Thoracic aorta (tissue), 2 donors: ENCODE measurements at regions not wholly inside any gene's neighbourhood (a gene's known extent, or its start where the extent isn't known, plus 50 kb on each side); places are given as distances from the start of the nearest gene placed in this dataset.

Experiments
- ATAC-seq: fragments of 150-250 bp; one replicate; pipeline ENCODE4 v1.8.0; 2017; ENCODE audit warnings: low read depth; ENCODE audit not compliant: insufficient number of reproducible peaks, low FRiP score
- DNase-seq: peaks from one replicate; pipeline ENCODE4 v3.0.0-alpha.2; 2020; ENCODE audit warnings: low spot score
- H3K27ac ChIP-seq, 2 donors: fragments of 200-600 bp; sonication (generic); 1 replicate in 1 of 2; 2 replicates in 1 of 2; pipeline ENCODE4 v1.5.1; 2016; ENCODE audit warnings: mild to moderate bottlenecking in 2 of 2, moderate library complexity in 2 of 2
- H3K27me3 ChIP-seq: fragments of 200-600 bp; sonication (generic); replicated peaks from 2 replicates; pipeline ENCODE4 v1.6.0; 2016; ENCODE audit warnings: mild to moderate bottlenecking; ENCODE audit not compliant: insufficient read depth
- H3K36me3 ChIP-seq: fragments of 200-600 bp; sonication (generic); one replicate; pipeline ENCODE4 v1.5.1; 2016
- H3K4me1 ChIP-seq, 2 donors: fragments of 200-600 bp; sonication (generic); 1 replicate in 1 of 2; 2 replicates in 1 of 2; pipeline versions ENCODE4 v1.5.1 to v1.6.0; 2016; ENCODE audit warnings: low read depth in 2 of 2, mild to moderate bottlenecking in 1 of 2; ENCODE audit not compliant: control insufficient read depth in 1 of 2
- H3K4me3 ChIP-seq: fragments of 200-600 bp; sonication (generic); 2 replicates; pipeline ENCODE4 v1.5.1; 2016; ENCODE audit warnings: mild to moderate bottlenecking
- H3K9me3 ChIP-seq: fragments of 200-600 bp; sonication (generic); 2 replicates; pipeline ENCODE4 v1.5.1; 2016
- TF ChIP-seq, protein P1 (sequence below): fragments of 200-600 bp; sonication (generic); IDR thresholded peaks from one replicate; pipeline ENCODE4 v1.5.1; 2019; ENCODE audit warnings: antibody characterized with exemption

- no peaks in the 10 kb centered on the region for H3K36me3 ChIP-seq
- no peaks in the 10 kb centered on the region for H3K9me3 ChIP-seq
- H3K4me3 ChIP-seq = no peak overlapping the region
- TF ChIP-seq, protein P1, sequence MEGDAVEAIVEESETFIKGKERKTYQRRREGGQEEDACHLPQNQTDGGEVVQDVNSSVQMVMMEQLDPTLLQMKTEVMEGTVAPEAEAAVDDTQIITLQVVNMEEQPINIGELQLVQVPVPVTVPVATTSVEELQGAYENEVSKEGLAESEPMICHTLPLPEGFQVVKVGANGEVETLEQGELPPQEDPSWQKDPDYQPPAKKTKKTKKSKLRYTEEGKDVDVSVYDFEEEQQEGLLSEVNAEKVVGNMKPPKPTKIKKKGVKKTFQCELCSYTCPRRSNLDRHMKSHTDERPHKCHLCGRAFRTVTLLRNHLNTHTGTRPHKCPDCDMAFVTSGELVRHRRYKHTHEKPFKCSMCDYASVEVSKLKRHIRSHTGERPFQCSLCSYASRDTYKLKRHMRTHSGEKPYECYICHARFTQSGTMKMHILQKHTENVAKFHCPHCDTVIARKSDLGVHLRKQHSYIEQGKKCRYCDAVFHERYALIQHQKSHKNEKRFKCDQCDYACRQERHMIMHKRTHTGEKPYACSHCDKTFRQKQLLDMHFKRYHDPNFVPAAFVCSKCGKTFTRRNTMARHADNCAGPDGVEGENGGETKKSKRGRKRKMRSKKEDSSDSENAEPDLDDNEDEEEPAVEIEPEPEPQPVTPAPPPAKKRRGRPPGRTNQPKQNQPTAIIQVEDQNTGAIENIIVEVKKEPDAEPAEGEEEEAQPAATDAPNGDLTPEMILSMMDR = no peak
- no peaks in the 10 kb centered on the region for H3K4me1 ChIP-seq
- H3K27ac ChIP-seq = no peak overlapping the region
- no peak for DNase-seq
- no peak for ATAC-seq
- H3K27me3 ChIP-seq = no peaks in the 10 kb centered on the region
Measured at GRCh38 chr18:53677480-53677879, 547.0 kb downstream of the MBD2 start.

- H3K4me3 ChIP-seq = no peak overlapping the region
- peaks cover 7% of the 10 kb centered on the region for H3K9me3 ChIP-seq
- H3K27ac ChIP-seq = no peak overlapping the region
- H3K36me3 ChIP-seq = no peaks in the 10 kb centered on the region
- no peaks in the 10 kb centered on the region for H3K27me3 ChIP-seq
- TF ChIP-seq, protein P1 = no peak
- no peak for DNase-seq
- no peaks in the 10 kb centered on the region for H3K4me1 ChIP-seq
- no peak for ATAC-seq
Measured at GRCh38 chr18:53665701-53666100, 558.8 kb downstream of the MBD2 start.

DNA sequence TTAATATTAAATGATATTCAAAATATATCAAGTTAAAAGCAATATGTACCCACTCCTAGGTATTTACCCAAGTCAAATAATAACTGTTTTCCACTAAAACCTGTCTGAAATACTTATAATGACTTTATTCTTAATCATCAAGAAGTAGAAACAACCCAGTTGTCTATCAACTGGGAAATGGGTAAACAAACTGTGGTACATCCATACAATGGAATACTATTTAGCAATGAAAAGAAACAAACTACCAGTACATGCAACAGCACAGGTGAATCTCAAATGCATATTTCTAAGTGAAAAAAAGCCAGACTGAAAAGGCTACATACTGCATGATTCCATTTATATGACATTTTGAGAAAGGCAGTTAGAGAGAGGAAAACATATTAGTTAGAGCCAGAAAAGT is 559.9 kb downstream of the MBD2 start:
- Histone ChIP-seq H3K36me3 (no peaks in the 10 kb centered on the region), H3K27me3 (no peaks in the 10 kb centered on the region), H3K4me1 (no peaks in the 10 kb centered on the region), H3K4me3 (no peak overlapping the region), H3K27ac (no peak overlapping the region), H3K9me3 (peaks cover 7% of the 10 kb centered on the region)
- TF ChIP-seq, protein P1 = no peak
- DNase-seq (no peak), ATAC-seq (no peak)

- H3K9me3 ChIP-seq = peaks cover 5% of the 10 kb centered on the region
- no peak overlapping the region for H3K4me3 ChIP-seq
- no peaks in the 10 kb centered on the region for H3K27me3 ChIP-seq
- ATAC-seq (no peak), DNase-seq (no peak)
- no peaks in the 10 kb centered on the region for H3K36me3 ChIP-seq
- TF ChIP-seq, protein P1 = no peak
- H3K4me1 ChIP-seq = no peaks in the 10 kb centered on the region
- H3K27ac ChIP-seq = no peak overlapping the region
Measured at GRCh38 chr18:53660306-53660705, 564.2 kb downstream of the MBD2 start.

GRCh38 chr18:53657257-53657656 is 567.2 kb downstream of the MBD2 start:
- no peak overlapping the region for H3K27ac ChIP-seq
- H3K4me1 ChIP-seq = no peaks in the 10 kb centered on the region
- H3K27me3 ChIP-seq = no peaks in the 10 kb centered on the region
- ATAC-seq = no peak
- no peak overlapping the region for H3K4me3 ChIP-seq
- DNase-seq = no peak
- TF ChIP-seq, protein P1 = no peak
- no peaks in the 10 kb centered on the region for H3K9me3 ChIP-seq
- no peaks in the 10 kb centered on the region for H3K36me3 ChIP-seq
